Fibroblast of villous mesenchyme (primary cell): ENCODE measurements at regions not wholly inside any gene's neighbourhood (a gene's known extent, or its start where the extent isn't known, plus 50 kb on each side); places are given as distances from the start of the nearest gene placed in this dataset.
"Not testable (repeated sequence)": the region's sequence is repeated elsewhere in the genome, so short reads cannot be mapped to it uniquely, and the experiment has no call there.

Source experiments
- DNase-seq: peaks from one replicate; pipeline ENCODE4 v3.0.0-alpha.2; 2010; ENCODE audit warnings: low read depth
- H3K4me3 ChIP-seq: 2 replicates; pipeline ENCODE4 v1.5.1; 2011; ENCODE audit warnings: low read depth, mild to moderate bottlenecking, low read length
- TF ChIP-seq, protein P1 (sequence below): IDR thresholded peaks from 2 replicates; pipeline ENCODE4 v1.5.1; 2012; ENCODE audit warnings: low read depth, mild to moderate bottlenecking, low read length; ENCODE audit not compliant: insufficient read depth

DNA sequence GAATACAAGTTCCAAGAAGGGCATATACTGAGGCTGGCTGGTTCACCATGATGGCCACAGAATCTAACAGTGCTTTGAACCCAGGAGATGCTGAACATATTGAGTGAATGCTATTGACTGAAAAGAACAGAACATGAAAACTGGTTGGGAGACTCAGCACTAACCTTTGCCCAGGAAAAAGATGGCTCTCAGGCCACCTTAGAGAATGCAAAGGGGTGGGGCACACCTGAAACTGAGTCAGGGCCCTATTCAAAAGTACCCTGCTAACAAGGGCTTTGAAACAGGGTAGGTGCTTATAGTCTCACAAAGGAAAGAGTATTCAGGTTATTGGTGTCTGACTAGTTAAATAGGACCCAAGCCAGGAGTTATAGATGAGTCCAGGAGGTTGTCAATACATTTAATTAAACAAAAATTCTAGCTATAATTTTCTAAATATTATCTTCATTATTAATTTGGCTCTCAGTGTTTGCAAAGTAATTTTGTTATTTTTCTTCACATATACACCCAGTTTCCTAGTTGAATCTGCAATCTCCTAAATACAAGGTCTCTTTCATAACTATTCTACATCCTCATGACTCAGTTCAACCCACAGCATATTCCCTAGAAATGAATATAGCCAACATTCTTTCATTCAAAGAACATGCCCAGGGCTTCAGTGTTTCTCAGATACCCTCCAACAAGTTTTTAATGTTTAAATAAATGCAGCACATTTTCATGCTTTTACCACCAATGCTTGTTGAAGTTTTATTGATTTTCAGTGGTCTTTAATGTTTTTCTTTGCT lies 144.2 kb upstream of the RAPGEF2 start:
- no peak overlapping the region for H3K4me3 ChIP-seq
- DNase-seq: no peak
- TF ChIP-seq, protein P1, sequence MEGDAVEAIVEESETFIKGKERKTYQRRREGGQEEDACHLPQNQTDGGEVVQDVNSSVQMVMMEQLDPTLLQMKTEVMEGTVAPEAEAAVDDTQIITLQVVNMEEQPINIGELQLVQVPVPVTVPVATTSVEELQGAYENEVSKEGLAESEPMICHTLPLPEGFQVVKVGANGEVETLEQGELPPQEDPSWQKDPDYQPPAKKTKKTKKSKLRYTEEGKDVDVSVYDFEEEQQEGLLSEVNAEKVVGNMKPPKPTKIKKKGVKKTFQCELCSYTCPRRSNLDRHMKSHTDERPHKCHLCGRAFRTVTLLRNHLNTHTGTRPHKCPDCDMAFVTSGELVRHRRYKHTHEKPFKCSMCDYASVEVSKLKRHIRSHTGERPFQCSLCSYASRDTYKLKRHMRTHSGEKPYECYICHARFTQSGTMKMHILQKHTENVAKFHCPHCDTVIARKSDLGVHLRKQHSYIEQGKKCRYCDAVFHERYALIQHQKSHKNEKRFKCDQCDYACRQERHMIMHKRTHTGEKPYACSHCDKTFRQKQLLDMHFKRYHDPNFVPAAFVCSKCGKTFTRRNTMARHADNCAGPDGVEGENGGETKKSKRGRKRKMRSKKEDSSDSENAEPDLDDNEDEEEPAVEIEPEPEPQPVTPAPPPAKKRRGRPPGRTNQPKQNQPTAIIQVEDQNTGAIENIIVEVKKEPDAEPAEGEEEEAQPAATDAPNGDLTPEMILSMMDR: no peak

DNA sequence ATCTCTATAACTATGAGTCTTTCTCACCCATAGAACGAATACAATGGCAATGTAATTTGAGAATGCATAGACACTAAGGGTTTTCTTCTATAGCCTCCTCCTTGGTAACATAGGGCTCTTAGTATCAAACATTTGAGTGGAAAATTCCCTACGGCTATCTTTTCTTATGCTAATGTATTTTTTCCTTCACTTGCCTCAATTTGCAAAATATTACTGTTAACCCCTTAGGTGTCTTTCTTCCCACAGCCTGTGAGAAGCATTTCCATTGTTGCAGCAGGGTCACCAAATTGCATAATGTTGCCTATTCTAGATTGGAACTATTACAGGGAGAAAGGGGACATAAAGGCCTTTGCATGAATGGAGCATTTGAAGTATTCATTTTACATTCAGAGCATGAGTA lies 140.5 kb upstream of the RAPGEF2 start:
- no peak overlapping the region for H3K4me3 ChIP-seq
- DNase-seq: no peak
- TF ChIP-seq, protein P1: no peak

DNA sequence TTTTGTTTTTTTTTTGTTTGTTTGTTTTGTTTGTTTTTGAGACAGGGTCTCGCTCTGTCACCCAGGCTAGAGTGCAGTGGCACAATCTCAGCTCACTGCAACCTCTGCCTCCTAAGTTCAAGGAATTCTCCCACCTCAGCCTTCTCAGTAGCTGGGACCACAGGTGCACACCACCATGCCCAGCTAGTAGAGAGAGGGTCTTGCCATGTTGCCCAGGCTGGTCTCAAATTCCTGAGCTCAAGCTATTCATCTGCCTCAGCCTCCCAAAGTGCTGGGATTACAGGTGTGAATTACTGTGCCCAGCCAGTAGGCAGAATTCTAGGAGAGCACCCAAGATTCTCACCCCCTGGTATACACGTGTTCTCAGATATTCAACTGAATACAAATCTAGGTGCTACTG lies 139.6 kb upstream of the RAPGEF2 start:
- DNase-seq, H3K4me3 ChIP-seq: not testable (repeated sequence)

DNA sequence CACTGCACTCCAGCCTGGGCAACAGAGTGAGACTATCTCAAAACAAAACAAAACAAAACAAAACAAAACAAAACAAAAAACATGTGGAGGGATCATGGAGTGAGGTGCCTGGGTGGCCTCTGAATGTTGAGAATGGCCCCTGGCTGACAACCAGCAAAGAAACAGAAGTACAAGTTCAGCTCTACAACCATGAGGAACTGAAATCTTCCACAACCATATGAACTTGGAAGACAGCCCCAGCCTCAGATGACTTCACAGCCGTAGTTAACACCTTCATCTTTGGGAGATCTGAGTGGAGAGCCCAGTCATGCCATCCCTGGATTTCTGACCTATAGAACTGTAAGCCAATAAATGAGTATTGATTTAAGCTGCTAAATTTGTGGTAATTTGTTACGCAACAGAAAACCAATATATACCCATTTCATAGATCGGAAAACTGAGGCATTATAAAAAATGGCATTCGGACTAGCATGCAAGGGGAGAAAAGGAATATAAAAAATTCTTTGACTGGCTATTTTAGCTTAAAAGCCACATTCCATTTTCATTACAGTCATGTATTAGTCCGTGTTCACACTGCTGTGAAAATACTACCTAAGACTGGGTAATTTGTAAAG lies 138.7 kb upstream of the RAPGEF2 start:
- H3K4me3 ChIP-seq: no peak overlapping the region
- DNase-seq: no peak
- TF ChIP-seq, protein P1: no peak

DNA sequence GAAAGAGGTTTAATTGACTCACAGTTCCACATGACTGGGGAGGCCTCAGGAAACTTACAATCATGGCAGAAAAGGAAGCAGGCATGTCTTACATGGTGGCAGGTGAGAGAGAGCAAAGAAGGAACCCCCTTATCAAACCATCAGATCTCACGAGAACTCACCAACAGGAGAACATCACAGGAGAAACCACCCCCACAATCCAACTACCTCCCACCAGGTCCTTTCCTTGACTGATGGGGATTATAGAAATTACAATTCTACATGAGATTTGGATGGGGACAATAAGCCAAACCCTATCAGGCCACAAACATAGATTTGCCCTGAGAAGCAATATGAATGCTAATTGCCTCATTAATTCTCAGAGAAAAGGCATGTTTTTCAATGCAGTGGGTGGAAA lies 138.2 kb upstream of the RAPGEF2 start:
- no peak for DNase-seq
- no peak overlapping the region for H3K4me3 ChIP-seq
- TF ChIP-seq, protein P1: no peak

DNA sequence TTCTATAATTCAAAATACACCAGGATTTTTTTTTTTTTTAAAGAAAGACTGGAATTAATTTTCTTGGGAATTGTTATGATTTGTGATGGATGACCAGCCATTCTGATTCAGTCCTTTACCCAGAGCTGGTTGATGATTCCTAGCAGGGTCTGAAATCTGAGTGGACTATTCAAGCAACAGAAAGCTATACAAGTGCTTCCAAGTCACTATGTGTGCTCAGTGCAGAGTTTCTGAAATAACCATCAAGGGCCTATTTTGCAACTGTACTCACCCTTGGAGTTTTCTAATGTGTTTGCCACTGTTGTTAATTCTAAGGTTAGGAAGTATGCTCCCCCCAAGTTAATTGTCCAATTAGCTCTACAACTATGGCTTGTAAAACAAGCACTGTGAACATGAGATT lies 137.7 kb upstream of the RAPGEF2 start:
- DNase-seq: no peak
- TF ChIP-seq, protein P1: no peak
- no peak overlapping the region for H3K4me3 ChIP-seq

DNA sequence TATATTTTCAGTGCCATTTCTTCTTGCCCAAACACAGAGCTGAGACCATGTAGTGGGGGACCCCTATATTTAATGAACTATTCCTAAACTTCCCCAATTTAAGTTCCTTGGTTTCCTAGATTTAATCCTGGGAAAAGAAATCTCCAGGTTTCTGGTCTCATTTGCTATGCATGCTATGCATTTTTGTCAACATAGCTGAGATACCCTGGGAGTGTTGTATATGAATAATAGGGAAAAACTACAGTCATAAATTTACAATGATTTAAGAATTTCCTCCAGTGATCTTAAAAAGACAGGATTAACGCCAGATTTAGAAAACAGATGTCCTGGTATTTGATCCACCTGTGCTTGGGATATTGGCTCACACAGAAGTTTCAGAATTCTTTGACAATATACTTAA lies 136.8 kb upstream of the RAPGEF2 start:
- TF ChIP-seq, protein P1: no peak
- no peak overlapping the region for H3K4me3 ChIP-seq
- no peak for DNase-seq
